Kidney (tissue), 13 donors: ENCODE measurements at regions not wholly inside any gene's neighbourhood (a gene's known extent, or its start where the extent isn't known, plus 50 kb on each side); places are given as distances from the start of the nearest gene placed in this dataset.

Experiments used
- DNase-seq, 5 donors: peaks; one replicate each; pipeline ENCODE4 v3.0.0-alpha.2; 2013 to 2020
- FAIRE-seq: peaks from 2 replicates; lab custom pipeline; 2012; peaks lifted over from hg19 to GRCh38; lab: Jason Lieb, UNC
- H3K27ac ChIP-seq, 2 donors: one replicate each; pipeline ENCODE4 v1.7.0; 2013; ENCODE audit warnings: low read depth in 2 of 2, low read length in 2 of 2, inconsistent platforms in 1 of 2
- H3K27me3 ChIP-seq: one replicate; pipeline ENCODE4 v1.7.1; 2013; ENCODE audit warnings: low read length, inconsistent platforms; ENCODE audit not compliant: control insufficient read depth, insufficient read depth
- H3K36me3 ChIP-seq, 3 donors: one replicate each; pipeline versions ENCODE4 v1.7.0 to v1.7.1; 2013; ENCODE audit warnings: low read length in 3 of 3, control low read depth in 1 of 3, inconsistent platforms in 1 of 3; ENCODE audit not compliant: insufficient read depth in 3 of 3, control insufficient read depth in 2 of 3
- H3K4me1 ChIP-seq, 3 donors: one replicate each; pipeline versions ENCODE4 v1.7.0 to v1.7.1; 2013; ENCODE audit warnings: low read length in 3 of 3, inconsistent platforms in 1 of 3, low read depth in 1 of 3; ENCODE audit not compliant: control insufficient read depth in 2 of 3, insufficient read depth in 2 of 3
- H3K4me3 ChIP-seq, 3 donors: one replicate each; pipeline versions ENCODE4 v1.7.0 to v1.8.1; 2013; ENCODE audit warnings: low read length in 3 of 3, control low read depth in 1 of 3, inconsistent platforms in 1 of 3
- H3K9ac ChIP-seq, 3 donors: one replicate each; pipeline versions ENCODE4 v1.7.0 to v1.7.1; 2013; ENCODE audit warnings: low read length in 3 of 3, control low read depth in 1 of 3, inconsistent platforms in 1 of 3
- H3K9me3 ChIP-seq, 3 donors: one replicate each; pipeline versions ENCODE4 v1.7.0 to v1.7.1; 2013; ENCODE audit warnings: low read length in 3 of 3, control low read depth in 1 of 3, inconsistent platforms in 1 of 3; ENCODE audit not compliant: control insufficient read depth in 2 of 3, insufficient read depth in 1 of 3
- intact Hi-C: fragments of 100-400 bp; cut with DNase I; formaldehyde crosslinking; loops from one replicate; pipeline ENCODE4 v1.11.1; 2022
- TF ChIP-seq, protein P1 (sequence below): IDR thresholded peaks from 3 replicates; pipeline ENCODE4 v1.5.1; 2012; ENCODE audit warnings: mild to moderate bottlenecking, moderate library complexity, borderline replicate concordance; ENCODE audit not compliant: insufficient read depth; ENCODE audit errors: extremely low read depth
- donor health status: control.
- donor health status: control.
- donor health status: control.
- donor health status: control.
- donor health status: control.
- donor health status: DM: yes; HTN: yes; CAD: no.
- donor health status: Normal renal cell carcinoma (clear cell type).

- H3K9me3 ChIP-seq, result peaks cover 0 to 5% (median 0%) of the 10 kb centered on the region in 3 donors
- no peak for FAIRE-seq
Observed at GRCh38 chr3:72133329-72134011, 348.5 kb upstream of the PROK2 start.

DNA sequence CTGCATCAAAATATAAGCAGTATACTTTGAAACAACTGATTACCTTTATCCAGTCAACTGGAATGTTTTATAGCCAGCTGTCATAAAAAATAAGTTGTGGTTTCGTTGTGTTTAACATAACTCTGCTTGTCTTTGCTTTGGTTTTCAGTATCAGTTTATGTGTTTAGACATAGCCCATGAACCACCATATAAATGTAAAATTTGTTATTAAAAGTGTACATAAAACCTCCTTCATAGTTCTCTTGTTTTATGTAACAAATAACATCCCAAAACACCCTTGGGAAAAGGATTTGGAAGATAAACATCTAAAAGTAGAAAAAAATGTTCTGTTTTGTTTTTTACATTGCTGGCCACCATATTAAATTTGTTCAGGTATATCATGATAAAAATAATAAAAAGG, 347.0 kb upstream of the PROK2 start:
- H3K9ac ChIP-seq, result no peak overlapping the region
- H3K9me3 ChIP-seq, result peaks cover 0 to 5% (median 0%) of the 10 kb centered on the region in 3 donors
- no peak overlapping the region for H3K4me3 ChIP-seq
- no peaks in the 10 kb centered on the region for H3K4me1 ChIP-seq
- TF ChIP-seq, protein P1, sequence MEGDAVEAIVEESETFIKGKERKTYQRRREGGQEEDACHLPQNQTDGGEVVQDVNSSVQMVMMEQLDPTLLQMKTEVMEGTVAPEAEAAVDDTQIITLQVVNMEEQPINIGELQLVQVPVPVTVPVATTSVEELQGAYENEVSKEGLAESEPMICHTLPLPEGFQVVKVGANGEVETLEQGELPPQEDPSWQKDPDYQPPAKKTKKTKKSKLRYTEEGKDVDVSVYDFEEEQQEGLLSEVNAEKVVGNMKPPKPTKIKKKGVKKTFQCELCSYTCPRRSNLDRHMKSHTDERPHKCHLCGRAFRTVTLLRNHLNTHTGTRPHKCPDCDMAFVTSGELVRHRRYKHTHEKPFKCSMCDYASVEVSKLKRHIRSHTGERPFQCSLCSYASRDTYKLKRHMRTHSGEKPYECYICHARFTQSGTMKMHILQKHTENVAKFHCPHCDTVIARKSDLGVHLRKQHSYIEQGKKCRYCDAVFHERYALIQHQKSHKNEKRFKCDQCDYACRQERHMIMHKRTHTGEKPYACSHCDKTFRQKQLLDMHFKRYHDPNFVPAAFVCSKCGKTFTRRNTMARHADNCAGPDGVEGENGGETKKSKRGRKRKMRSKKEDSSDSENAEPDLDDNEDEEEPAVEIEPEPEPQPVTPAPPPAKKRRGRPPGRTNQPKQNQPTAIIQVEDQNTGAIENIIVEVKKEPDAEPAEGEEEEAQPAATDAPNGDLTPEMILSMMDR, result no peak
- DNase-seq, result no peak
- H3K27ac ChIP-seq, result no peak overlapping the region
- FAIRE-seq, result no peak
- intact Hi-C loops, result no loop called here
- H3K27me3 ChIP-seq, result no peaks in the 10 kb centered on the region
- H3K36me3 ChIP-seq, result no peaks in the 10 kb centered on the region

More at GRCh38 chr3:72133329-72134011, 348.5 kb upstream of the PROK2 start:
- TF ChIP-seq, protein P1, result no peak
- H3K4me3 ChIP-seq, result no peak overlapping the region
- no peaks in the 10 kb centered on the region for H3K36me3 ChIP-seq
- H3K27ac ChIP-seq, result no peak overlapping the region
- no peak overlapping the region for H3K9ac ChIP-seq
- H3K4me1 ChIP-seq, result no peaks in the 10 kb centered on the region
- no peaks in the 10 kb centered on the region for H3K27me3 ChIP-seq
- intact Hi-C loops, result no loop called here
- no peak for DNase-seq

GRCh38 chr3:72130565-72130964, 345.6 kb upstream of the PROK2 start:
- FAIRE-seq, result no peak
- intact Hi-C loops, result no loop called here

More at GRCh38 chr3:72130565-72130964, 345.6 kb upstream of the PROK2 start:
- no peaks in the 10 kb centered on the region for H3K36me3 ChIP-seq
- H3K27me3 ChIP-seq, result no peaks in the 10 kb centered on the region
- H3K4me1 ChIP-seq, result no peaks in the 10 kb centered on the region
- H3K27ac ChIP-seq, result no peak overlapping the region
- DNase-seq, result no peak
- H3K4me3 ChIP-seq, result no peak overlapping the region
- H3K9ac ChIP-seq, result no peak overlapping the region
- peaks cover 0 to 5% (median 0%) of the 10 kb centered on the region in 3 donors for H3K9me3 ChIP-seq
- TF ChIP-seq, protein P1, result no peak
